OCI-LY1 (cell line): ENCODE measurements at regions not wholly inside any gene's neighbourhood (a gene's known extent, or its start where the extent isn't known, plus 50 kb on each side); places are given as distances from the start of the nearest gene placed in this dataset.

Experiments used
- H2AFZ ChIP-seq: fragments of 200-600 bp; sonication (generic), shearing (Covaris generic); 2 replicates; pipeline ENCODE4 v1.6.0; 2014; ENCODE audit warnings: antibody characterized with exemption, mild to moderate bottlenecking, low read length
- H3F3A ChIP-seq: fragments of 200-600 bp; sonication (generic), shearing (Covaris generic); 2 replicates; pipeline ENCODE4 v1.6.0; 2014; ENCODE audit warnings: mild to moderate bottlenecking, antibody characterized with exemption, low read length, moderate library complexity; ENCODE audit not compliant: insufficient read depth
- H3K27ac ChIP-seq: fragments of 200-600 bp; sonication (generic); 2 replicates; pipeline ENCODE4 v1.5.1; 2014; ENCODE audit warnings: low read length, mixed run types, mild to moderate bottlenecking, low read depth; ENCODE audit not compliant: poor library complexity, severe bottlenecking
- H3K27me3 ChIP-seq: fragments of 200-600 bp; sonication (generic); 2 replicates; pipeline ENCODE4 v1.6.0; 2014; ENCODE audit warnings: antibody characterized with exemption, mild to moderate bottlenecking, low read length, moderate library complexity; ENCODE audit not compliant: insufficient read depth
- H3K36me3 ChIP-seq: fragments of 200-600 bp; sonication (generic); 2 replicates; pipeline ENCODE4 v1.6.1; 2014; ENCODE audit warnings: mild to moderate bottlenecking, antibody characterized with exemption, low read length, moderate library complexity, mixed read lengths; ENCODE audit not compliant: insufficient read depth
- H3K4me1 ChIP-seq: fragments of 200-600 bp; sonication (generic); 2 replicates; pipeline ENCODE4 v1.5.1; 2014; ENCODE audit warnings: mild to moderate bottlenecking, low read length, moderate library complexity; ENCODE audit not compliant: insufficient read depth, severe bottlenecking
- H3K4me2 ChIP-seq: fragments of 200-600 bp; sonication (generic), shearing (Covaris generic); 2 replicates; pipeline ENCODE4 v1.6.1; 2014; ENCODE audit warnings: low read length
- H3K4me3 ChIP-seq: fragments of 200-600 bp; sonication (generic); 2 replicates; pipeline ENCODE4 v1.5.1; 2014; ENCODE audit warnings: low read length, low read depth, mild to moderate bottlenecking, mixed read lengths; ENCODE audit not compliant: poor library complexity, severe bottlenecking
- H3K79me2 ChIP-seq: fragments of 200-600 bp; shearing (Covaris generic); 2 replicates; pipeline ENCODE4 v1.6.1; 2016; ENCODE audit warnings: mixed run types, low read length, mixed read lengths; ENCODE audit not compliant: insufficient read depth
- H3K9ac ChIP-seq: fragments of 200-600 bp; sonication (generic), shearing (Covaris generic); 2 replicates; pipeline ENCODE4 v1.6.1; 2014; ENCODE audit warnings: mild to moderate bottlenecking, low read length, mixed read lengths
- H3K9me2 ChIP-seq: fragments of 200-600 bp; sonication (generic), shearing (Covaris generic); 2 replicates; pipeline ENCODE4 v1.6.1; 2014; ENCODE audit warnings: low read depth, mild to moderate bottlenecking, low read length, mixed read lengths
- H3K9me3 ChIP-seq: fragments of 200-600 bp; shearing (Covaris generic); 2 replicates; pipeline ENCODE4 v1.6.1; 2014; ENCODE audit warnings: low read length, mixed read lengths
- H4K20me1 ChIP-seq: fragments of 200-600 bp; sonication (generic), shearing (Covaris generic); 2 replicates; pipeline ENCODE4 v1.6.0; 2016; ENCODE audit warnings: mild to moderate bottlenecking, low read length; ENCODE audit not compliant: insufficient read depth
- EZH2 ChIP-seq: fragments of 200-600 bp; sonication (generic), shearing (Covaris generic); IDR thresholded peaks from 2 replicates; pipeline ENCODE4 v1.8.0; 2017; ENCODE audit warnings: borderline replicate concordance, mixed run types, mild to moderate bottlenecking, antibody characterized with exemption, low read length, moderate library complexity, mixed read lengths
- TF ChIP-seq, protein P1 (sequence below): fragments of 200-600 bp; sonication (generic), shearing (Covaris generic); IDR thresholded peaks from 2 replicates; pipeline ENCODE4 v1.5.1; 2017; ENCODE audit warnings: mild to moderate bottlenecking, antibody characterized with exemption, low read length, moderate library complexity, mixed read lengths

DNA sequence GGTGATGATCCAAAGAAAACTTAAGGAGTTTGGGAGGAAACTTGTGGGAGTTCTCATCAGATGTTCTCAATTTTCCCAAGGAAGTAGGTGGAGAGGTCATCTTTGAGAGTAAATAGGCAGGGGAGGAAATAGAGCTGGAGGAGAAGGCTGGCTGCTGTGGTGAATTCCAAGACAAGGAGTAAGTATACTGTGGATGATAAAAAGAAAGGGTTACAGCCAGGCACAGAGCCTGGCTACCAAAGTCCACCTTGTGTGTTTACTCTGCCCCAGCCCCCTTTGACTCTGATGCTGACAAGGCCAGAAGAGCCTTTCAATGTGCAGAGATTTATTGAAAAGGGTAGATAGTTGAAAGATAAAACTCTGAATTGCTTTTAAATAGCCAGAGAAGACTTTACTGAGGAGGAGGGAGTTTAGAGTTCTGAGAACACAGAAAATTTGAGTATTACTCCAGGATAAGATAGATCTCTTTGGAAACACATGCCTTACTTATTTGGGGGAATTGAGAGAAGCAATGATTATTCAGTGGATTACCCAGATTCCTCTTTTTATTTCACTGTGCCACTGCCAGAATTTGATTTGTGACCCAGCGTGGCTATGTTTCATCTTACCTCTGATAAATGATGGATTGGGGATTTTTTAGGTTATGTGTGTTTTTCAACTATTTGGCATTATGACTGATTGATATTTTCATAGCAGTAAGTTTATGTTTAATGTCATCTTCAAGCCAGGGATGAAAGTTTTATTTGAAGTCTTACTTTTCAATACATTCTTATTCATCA lies 182.6 kb upstream of the JAG1 start:
- H3K4me3 ChIP-seq: no peak overlapping the region
- TF ChIP-seq, protein P1, sequence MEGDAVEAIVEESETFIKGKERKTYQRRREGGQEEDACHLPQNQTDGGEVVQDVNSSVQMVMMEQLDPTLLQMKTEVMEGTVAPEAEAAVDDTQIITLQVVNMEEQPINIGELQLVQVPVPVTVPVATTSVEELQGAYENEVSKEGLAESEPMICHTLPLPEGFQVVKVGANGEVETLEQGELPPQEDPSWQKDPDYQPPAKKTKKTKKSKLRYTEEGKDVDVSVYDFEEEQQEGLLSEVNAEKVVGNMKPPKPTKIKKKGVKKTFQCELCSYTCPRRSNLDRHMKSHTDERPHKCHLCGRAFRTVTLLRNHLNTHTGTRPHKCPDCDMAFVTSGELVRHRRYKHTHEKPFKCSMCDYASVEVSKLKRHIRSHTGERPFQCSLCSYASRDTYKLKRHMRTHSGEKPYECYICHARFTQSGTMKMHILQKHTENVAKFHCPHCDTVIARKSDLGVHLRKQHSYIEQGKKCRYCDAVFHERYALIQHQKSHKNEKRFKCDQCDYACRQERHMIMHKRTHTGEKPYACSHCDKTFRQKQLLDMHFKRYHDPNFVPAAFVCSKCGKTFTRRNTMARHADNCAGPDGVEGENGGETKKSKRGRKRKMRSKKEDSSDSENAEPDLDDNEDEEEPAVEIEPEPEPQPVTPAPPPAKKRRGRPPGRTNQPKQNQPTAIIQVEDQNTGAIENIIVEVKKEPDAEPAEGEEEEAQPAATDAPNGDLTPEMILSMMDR: no peak
- no peak for TF ChIP-seq EZH2
- no peaks in the 10 kb centered on the region for H3K27me3 ChIP-seq
- no peaks in the 10 kb centered on the region for H3K4me1 ChIP-seq
- H3K27ac ChIP-seq: no peak overlapping the region
- no peaks in the 10 kb centered on the region for H3K9me2 ChIP-seq
- no peak overlapping the region for H2AFZ ChIP-seq
- H3K4me2 ChIP-seq: no peak overlapping the region
- no peaks in the 10 kb centered on the region for H3K9me3 ChIP-seq
- no peaks in the 10 kb centered on the region for H3K79me2 ChIP-seq
- H3K36me3 ChIP-seq: no peaks in the 10 kb centered on the region
- H3K9ac ChIP-seq: no peak overlapping the region
- no peaks in the 10 kb centered on the region for H4K20me1 ChIP-seq
- no peaks in the 10 kb centered on the region for H3F3A ChIP-seq

DNA sequence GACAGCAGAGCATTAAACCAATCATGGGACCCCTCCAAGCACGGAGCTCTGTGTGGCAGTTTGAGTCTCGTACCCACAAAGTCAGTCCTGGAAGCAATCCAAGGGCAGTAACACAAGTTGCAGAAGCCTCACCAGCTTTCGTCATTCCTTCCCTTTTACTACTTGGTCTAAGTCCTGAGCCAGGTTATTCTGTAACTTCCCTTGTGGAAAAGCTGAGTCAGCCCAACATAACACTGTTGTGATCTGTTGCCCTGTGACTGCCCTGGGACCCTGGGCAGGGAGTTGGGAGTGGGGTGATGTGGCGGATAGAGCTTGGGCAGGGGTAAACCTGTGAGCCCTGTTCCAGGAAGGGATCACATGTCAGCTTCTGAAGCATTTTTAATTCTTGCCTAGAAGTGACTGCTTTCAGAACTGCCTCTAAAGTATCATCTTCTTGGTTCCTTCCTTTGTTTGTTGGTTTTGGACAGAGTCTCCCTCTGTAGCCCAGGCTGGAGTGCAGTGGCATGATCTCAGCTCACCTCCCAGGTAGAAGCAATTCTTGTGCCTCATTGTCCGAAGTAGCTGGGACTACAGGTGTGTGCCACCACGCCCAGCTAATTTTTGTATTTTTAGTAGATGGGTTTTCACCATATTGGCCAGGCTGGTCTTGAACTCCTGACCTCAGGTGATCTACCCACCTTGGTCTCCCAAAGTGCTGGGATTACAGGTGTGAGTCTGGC lies 183.7 kb upstream of the JAG1 start:
- Histone ChIP-seq H3K36me3 (no peaks in the 10 kb centered on the region), H3K9me2 (no peaks in the 10 kb centered on the region), H3K4me1 (no peaks in the 10 kb centered on the region), H4K20me1 (no peaks in the 10 kb centered on the region), H3K79me2 (no peaks in the 10 kb centered on the region), H3K4me3 (no peak overlapping the region), H2AFZ (no peak overlapping the region), H3K4me2 (no peak overlapping the region), H3K9me3 (no peaks in the 10 kb centered on the region), H3K9ac (no peak overlapping the region), H3K27ac (no peak overlapping the region), H3F3A (no peaks in the 10 kb centered on the region), H3K27me3 (no peaks in the 10 kb centered on the region)
- no peak for TF ChIP-seq EZH2
- TF ChIP-seq, protein P1: no peak

DNA sequence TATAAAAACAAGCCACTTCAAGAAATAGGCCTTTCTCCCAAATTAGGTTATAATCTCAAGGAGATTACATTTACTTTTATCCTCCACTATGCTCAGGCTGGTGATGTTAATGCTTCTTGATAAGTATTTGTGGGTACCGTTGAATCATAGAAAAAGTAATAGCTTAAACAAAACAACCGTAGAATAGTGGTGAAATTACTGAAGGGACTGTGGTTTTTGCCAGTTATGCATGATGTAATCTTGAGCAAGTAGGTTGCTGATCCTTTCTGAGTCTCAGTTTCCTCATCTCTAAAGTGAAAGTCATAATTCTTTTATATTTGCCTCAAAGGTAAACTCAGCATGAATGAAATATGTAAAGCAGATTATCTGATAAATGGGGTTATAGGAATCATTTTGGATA lies 187.3 kb upstream of the JAG1 start:
- Histone ChIP-seq H3K27me3 (no peaks in the 10 kb centered on the region), H3K4me3 (no peak overlapping the region), H2AFZ (no peak overlapping the region), H3K9ac (no peak overlapping the region), H3K9me2 (no peaks in the 10 kb centered on the region), H3K36me3 (no peaks in the 10 kb centered on the region), H3K79me2 (no peaks in the 10 kb centered on the region), H3K4me1 (no peaks in the 10 kb centered on the region), H3K9me3 (no peaks in the 10 kb centered on the region), H3K27ac (no peak overlapping the region), H3F3A (no peaks in the 10 kb centered on the region), H3K4me2 (no peak overlapping the region), H4K20me1 (no peaks in the 10 kb centered on the region)
- TF ChIP-seq EZH2: no peak
- TF ChIP-seq, protein P1: no peak
